Gastrocnemius medialis (tissue), 4 donors: ENCODE measurements at regions not wholly inside any gene's neighbourhood (a gene's known extent, or its start where the extent isn't known, plus 50 kb on each side); places are given as distances from the start of the nearest gene placed in this dataset.

ENCODE experiments used
- ATAC-seq, 2 donors: fragments of 150-250 bp; one replicate each; pipeline ENCODE4 v1.9.1; 2016
- DNase-seq, 2 donors: peaks; one replicate each; pipeline ENCODE4 v3.0.0-alpha.2; 2019
- H3K27ac ChIP-seq, 4 donors: fragments of 200-600 bp; sonication (generic); 1 replicate in 1 of 4; 2 replicates in 3 of 4; pipeline ENCODE4 v1.5.1; 2016 to 2018; ENCODE audit warnings: mild to moderate bottlenecking in 2 of 4, moderate library complexity in 1 of 4
- H3K27me3 ChIP-seq, 3 donors: fragments of 200-600 bp; sonication (generic) in 2 of 3; 1 replicate in 1 of 3; 2 replicates in 2 of 3; pipeline versions ENCODE4 v1.5.1 to v1.6.0; 2016 to 2019; ENCODE audit warnings: mild to moderate bottlenecking in 1 of 3, moderate library complexity in 1 of 3
- H3K36me3 ChIP-seq, 2 donors: fragments of 200-600 bp; sonication (generic) in 1 of 2; one replicate each; pipeline ENCODE4 v1.5.1; 2017 to 2018
- H3K4me1 ChIP-seq, 2 donors: fragments of 200-600 bp; sonication (generic) in 1 of 2; one replicate each; pipeline ENCODE4 v1.5.1; 2016 to 2017; ENCODE audit warnings: mild to moderate bottlenecking in 2 of 2
- H3K4me3 ChIP-seq, 4 donors: fragments of 200-600 bp; sonication (generic) in 3 of 4; 1 replicate in 1 of 4; 2 replicates in 3 of 4; pipeline ENCODE4 v1.5.1; 2016 to 2019; ENCODE audit warnings: mild to moderate bottlenecking in 2 of 4
- H3K9me3 ChIP-seq, 3 donors: fragments of 200-600 bp; sonication (generic) in 2 of 3; 1 replicate in 1 of 3; 2 replicates in 2 of 3; pipeline ENCODE4 v1.5.1; 2016 to 2019
- POLR2A ChIP-seq, 2 donors: fragments of 450-650 bp; IDR thresholded peaks; one replicate each; pipeline ENCODE4 v1.6.1; 2017; ENCODE audit warnings: antibody characterized with exemption in 2 of 2, mild to moderate bottlenecking in 2 of 2, moderate library complexity in 2 of 2
- in situ Hi-C, 4 donors: fragments of 200-750 bp; cut with MboI; loops; one replicate each; pipeline versions ENCODE4 v1.15.0 to v1.8.0; 2017; ENCODE audit warnings: low sequenced_read_pairs in 4 of 4
- intact Hi-C: fragments of 100-400 bp; cut with DNase I; formaldehyde crosslinking; loops from one replicate; pipeline ENCODE4 v1.15.1; 2023; ENCODE audit warnings: low total_unique reads
- TF ChIP-seq, protein P1 (sequence below), 5 experiments: fragments of 450-650 bp in 3 of 5; fragments of 200-600 bp in 2 of 5; sonication (generic) in 2 of 5; IDR thresholded peaks in 4 of 5; conservative IDR thresholded peaks in 1 of 5; 1 replicate in 4 of 5; 2 replicates in 1 of 5; pipeline ENCODE4 v1.5.1; 2016 to 2019; ENCODE audit warnings: antibody characterized with exemption in 5 of 5, mild to moderate bottlenecking in 3 of 5, moderate library complexity in 3 of 5

DNA sequence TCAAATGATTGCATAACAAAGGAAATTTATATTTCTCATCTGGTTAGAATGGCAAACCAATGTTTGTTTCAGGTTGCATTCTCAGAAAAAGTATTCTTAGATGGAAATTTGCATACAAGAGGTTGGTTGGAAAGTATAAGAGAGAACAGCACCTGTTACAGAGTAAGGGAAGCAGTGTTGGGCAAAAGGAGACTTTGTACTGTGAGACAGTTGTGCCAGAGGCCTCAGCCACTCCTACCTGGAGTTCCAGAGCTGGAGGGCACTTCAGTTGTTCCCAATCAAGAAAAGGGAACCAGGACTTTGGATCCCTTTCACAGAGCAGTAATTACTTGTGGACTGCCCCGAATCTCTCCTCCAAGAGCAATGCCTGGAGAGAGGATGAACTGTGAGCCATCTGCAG lies 81.8 kb downstream of the SPRY2 start:
- no peak overlapping the region for H3K4me3 ChIP-seq
- H3K4me1 ChIP-seq, result no peaks in the 10 kb centered on the region
- intact Hi-C loops (no loop called here), in situ Hi-C loops (no loop called here)
- H3K27ac ChIP-seq, result no peak overlapping the region
- ATAC-seq (no peak), DNase-seq (no peak)
- H3K36me3 ChIP-seq, result no peaks in the 10 kb centered on the region
- H3K9me3 ChIP-seq, result no peaks in the 10 kb centered on the region
- no peak for TF ChIP-seq POLR2A (IDR thresholded peaks at IDR 0.05)
- TF ChIP-seq, protein P1, sequence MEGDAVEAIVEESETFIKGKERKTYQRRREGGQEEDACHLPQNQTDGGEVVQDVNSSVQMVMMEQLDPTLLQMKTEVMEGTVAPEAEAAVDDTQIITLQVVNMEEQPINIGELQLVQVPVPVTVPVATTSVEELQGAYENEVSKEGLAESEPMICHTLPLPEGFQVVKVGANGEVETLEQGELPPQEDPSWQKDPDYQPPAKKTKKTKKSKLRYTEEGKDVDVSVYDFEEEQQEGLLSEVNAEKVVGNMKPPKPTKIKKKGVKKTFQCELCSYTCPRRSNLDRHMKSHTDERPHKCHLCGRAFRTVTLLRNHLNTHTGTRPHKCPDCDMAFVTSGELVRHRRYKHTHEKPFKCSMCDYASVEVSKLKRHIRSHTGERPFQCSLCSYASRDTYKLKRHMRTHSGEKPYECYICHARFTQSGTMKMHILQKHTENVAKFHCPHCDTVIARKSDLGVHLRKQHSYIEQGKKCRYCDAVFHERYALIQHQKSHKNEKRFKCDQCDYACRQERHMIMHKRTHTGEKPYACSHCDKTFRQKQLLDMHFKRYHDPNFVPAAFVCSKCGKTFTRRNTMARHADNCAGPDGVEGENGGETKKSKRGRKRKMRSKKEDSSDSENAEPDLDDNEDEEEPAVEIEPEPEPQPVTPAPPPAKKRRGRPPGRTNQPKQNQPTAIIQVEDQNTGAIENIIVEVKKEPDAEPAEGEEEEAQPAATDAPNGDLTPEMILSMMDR (IDR thresholded peaks at IDR 0.05 in 4 of 5, conservative IDR thresholded peaks at IDR 0.05 in 1 of 5), result no peak
- no peaks in the 10 kb centered on the region for H3K27me3 ChIP-seq

DNA sequence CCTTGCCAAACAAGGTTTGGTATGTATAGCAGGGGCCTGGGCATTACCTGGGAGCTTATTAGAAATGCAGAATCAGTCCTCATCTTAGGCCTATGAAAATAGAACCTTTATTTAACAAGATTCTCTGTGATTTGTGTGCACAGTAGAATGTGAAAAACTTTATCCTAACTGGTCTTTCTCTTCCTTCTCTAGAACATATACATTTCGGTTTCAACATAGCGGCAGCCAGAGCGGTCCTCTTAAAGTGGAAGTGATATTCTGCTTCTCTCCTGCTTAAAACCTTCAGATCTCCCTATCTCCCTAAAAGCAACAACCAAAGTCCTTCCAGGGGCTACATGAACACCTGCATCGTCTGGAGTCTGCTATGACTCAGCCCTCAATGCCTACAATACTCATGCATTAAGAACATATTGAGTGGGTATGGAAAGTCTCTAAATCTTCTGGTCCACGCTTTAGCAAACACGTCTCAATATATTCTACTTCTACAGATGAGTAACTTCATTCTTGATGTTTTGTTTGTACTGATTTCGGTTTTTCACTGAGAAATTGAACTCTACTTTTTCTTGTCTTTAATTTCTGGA lies 84.5 kb downstream of the SPRY2 start:
- Histone ChIP-seq H3K4me1 (no peaks in the 10 kb centered on the region), H3K9me3 (no peaks in the 10 kb centered on the region), H3K27me3 (no peaks in the 10 kb centered on the region), H3K4me3 (no peak overlapping the region), H3K27ac (no peak overlapping the region), H3K36me3 (no peaks in the 10 kb centered on the region)
- in situ Hi-C loops (no loop called here), intact Hi-C loops (no loop called here)
- ATAC-seq (no peak), DNase-seq (no peak)
- no peak for TF ChIP-seq POLR2A (IDR thresholded peaks at IDR 0.05)
- TF ChIP-seq, protein P1 (IDR thresholded peaks at IDR 0.05 in 4 of 5, conservative IDR thresholded peaks at IDR 0.05 in 1 of 5), result no peak

DNA sequence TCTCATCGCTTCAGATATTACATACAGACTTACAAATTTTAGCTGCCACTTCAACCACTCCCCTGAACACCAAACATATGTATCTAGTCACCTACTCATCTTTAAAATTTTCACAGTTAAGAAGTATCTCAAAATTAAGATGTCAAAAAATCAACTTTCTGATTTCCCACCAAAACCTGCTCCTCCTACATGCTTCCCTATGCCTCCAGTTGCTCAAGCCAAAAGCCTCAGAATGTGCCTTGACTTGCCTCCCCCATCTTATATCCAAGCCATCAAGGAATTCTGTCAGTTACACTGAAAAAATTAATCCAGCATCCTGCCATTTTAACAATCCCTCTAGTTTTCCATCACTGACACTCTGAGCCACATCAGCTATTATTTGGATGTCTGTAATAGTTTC lies 85.0 kb downstream of the SPRY2 start:
- intact Hi-C loops (no loop called here), in situ Hi-C loops (no loop called here)
- TF ChIP-seq POLR2A (IDR thresholded peaks at IDR 0.05), result no peak
- TF ChIP-seq, protein P1 (IDR thresholded peaks at IDR 0.05 in 4 of 5, conservative IDR thresholded peaks at IDR 0.05 in 1 of 5), result no peak
- H3K27ac ChIP-seq, result no peak overlapping the region
- H3K4me3 ChIP-seq, result no peak overlapping the region
- DNase-seq (no peak), ATAC-seq (no peak)
- no peaks in the 10 kb centered on the region for H3K36me3 ChIP-seq
- H3K4me1 ChIP-seq, result no peaks in the 10 kb centered on the region
- H3K9me3 ChIP-seq, result no peaks in the 10 kb centered on the region
- no peaks in the 10 kb centered on the region for H3K27me3 ChIP-seq

DNA sequence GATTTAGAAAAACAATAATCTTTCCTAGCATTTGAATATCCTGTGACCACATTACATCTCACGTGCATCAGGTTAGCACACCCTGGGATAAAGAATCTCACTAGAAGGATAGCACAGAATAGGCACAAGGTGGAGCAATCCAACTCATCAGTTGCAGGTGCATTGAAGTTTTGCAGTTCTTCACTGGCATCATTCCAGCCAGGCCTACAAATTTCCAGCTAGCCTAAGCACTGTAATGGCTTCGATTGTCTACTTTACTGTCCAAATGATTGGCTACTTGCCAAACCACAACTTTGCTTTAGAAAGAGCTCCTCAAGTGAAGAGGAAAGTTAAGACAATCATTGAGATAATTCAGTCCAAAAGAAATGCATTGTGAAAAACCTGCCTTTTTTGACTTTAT lies 89.5 kb downstream of the SPRY2 start:
- Histone ChIP-seq H3K4me1 (no peaks in the 10 kb centered on the region), H3K4me3 (no peak overlapping the region), H3K9me3 (no peaks in the 10 kb centered on the region), H3K36me3 (no peaks in the 10 kb centered on the region), H3K27ac (no peak overlapping the region), H3K27me3 (no peaks in the 10 kb centered on the region)
- no peak for TF ChIP-seq POLR2A (IDR thresholded peaks at IDR 0.05)
- TF ChIP-seq, protein P1 (IDR thresholded peaks at IDR 0.05 in 4 of 5, conservative IDR thresholded peaks at IDR 0.05 in 1 of 5), result no peak
- intact Hi-C loops, result no loop called here
- in situ Hi-C loops, result no loop called here
- DNase-seq, result no peak
- no peak for ATAC-seq

DNA sequence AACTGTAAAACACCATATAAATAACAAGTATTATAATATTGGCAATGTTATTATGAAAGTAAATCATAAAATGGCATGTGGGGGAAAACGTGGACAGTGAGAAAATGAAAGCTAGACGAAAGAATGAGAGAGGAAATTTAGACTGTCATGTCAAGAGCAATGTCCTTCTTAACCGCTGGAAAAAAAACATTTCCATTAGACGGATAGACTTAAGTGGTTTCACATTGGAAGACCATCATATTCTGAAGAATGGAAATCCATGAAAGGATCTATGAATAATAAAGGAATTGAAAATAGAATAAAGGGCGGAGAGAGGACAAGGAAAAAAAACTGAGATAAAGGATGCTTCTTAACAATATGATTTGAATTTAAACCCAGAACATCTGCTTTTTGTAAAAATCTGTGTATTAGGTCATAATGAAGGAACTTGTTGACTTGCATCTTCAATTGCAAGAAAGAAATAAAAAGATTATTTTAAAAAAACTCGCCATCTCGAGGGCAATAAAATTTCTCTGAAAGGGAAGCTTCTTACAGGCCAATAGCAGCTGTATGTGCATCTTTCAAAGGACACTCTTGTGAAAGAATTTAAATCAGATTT lies 90.6 kb downstream of the SPRY2 start:
- intact Hi-C loops (no loop called here), in situ Hi-C loops (no loop called here)
- Histone ChIP-seq H3K36me3 (no peaks in the 10 kb centered on the region), H3K4me3 (peak overlapping the region in 2 of 4 donors; percentile 25 to 26), H3K27me3 (no peaks in the 10 kb centered on the region), H3K4me1 (no peaks in the 10 kb centered on the region), H3K9me3 (no peaks in the 10 kb centered on the region), H3K27ac (no peak overlapping the region)
- TF ChIP-seq POLR2A (IDR thresholded peaks at IDR 0.05), result no peak
- TF ChIP-seq, protein P1 (IDR thresholded peaks at IDR 0.05 in 4 of 5, conservative IDR thresholded peaks at IDR 0.05 in 1 of 5), result no peak
- no peak for ATAC-seq
- no peak for DNase-seq
